H1 (cell line): ENCODE measurements at regions not wholly inside any gene's neighbourhood (a gene's known extent, or its start where the extent isn't known, plus 50 kb on each side); places are given as distances from the start of the nearest gene placed in this dataset.

Source experiments
- CTCF ChIA-PET: fragments of 300-600 bp; sonication (Branson Sonifier 250); formaldehyde crosslinking; loops from one replicate; lab custom pipeline; 2021; ENCODE audit not compliant: partially characterized antibody; lab: Charles Lee
- POLR2A ChIA-PET: fragments of 300-600 bp; sonication (Branson Sonifier 250); formaldehyde crosslinking; loops from one replicate; lab custom pipeline; 2021; ENCODE audit warnings: inconsistent platforms; ENCODE audit not compliant: partially characterized antibody; lab: Charles Lee
- DNase-seq, 2 experiments: peaks; one replicate each; pipeline versions ENCODE4 v3.0.0 to v3.0.0-alpha.2; 2010 to 2022; ENCODE audit warnings: low spot score in 2 of 2, low read depth in 1 of 2, mixed read lengths in 1 of 2
- FAIRE-seq: peaks from 2 replicates; lab custom pipeline; 2011; peaks lifted over from hg19 to GRCh38; lab: Jason Lieb, UNC
- H2AFZ ChIP-seq: 2 replicates; pipeline ENCODE4 v1.8.1; 2012; ENCODE audit warnings: low read length, inconsistent platforms
- H2AK5ac ChIP-seq: 2 replicates; pipeline ENCODE4 v1.6.1; 2013; ENCODE audit warnings: low read depth, low read length
- H2BK120ac ChIP-seq: replicated peaks from 2 replicates; pipeline ENCODE3; 2013; ENCODE audit warnings: low read depth, low read length, inconsistent platforms
- H2BK12ac ChIP-seq: 2 replicates; pipeline ENCODE4 v1.6.1; 2013; ENCODE audit warnings: low read depth, low read length
- H2BK15ac ChIP-seq: 2 replicates; pipeline ENCODE4 v1.6.1; 2013; ENCODE audit warnings: low read length
- H2BK20ac ChIP-seq: 2 replicates; pipeline ENCODE4 v1.6.1; 2013; ENCODE audit warnings: low read length
- H2BK5ac ChIP-seq: 2 replicates; pipeline ENCODE4 v1.6.1; 2013; ENCODE audit warnings: low read depth, low read length
- H3K14ac ChIP-seq: 2 replicates; pipeline ENCODE4 v1.6.1; 2013; ENCODE audit warnings: inconsistent platforms; ENCODE audit not compliant: insufficient read length
- H3K18ac ChIP-seq: 2 replicates; pipeline ENCODE4 v1.6.1; 2013; ENCODE audit warnings: low read length; ENCODE audit errors: extremely low read depth
- H3K23ac ChIP-seq: 2 replicates; pipeline ENCODE4 v1.6.1; 2013; ENCODE audit warnings: inconsistent platforms; ENCODE audit not compliant: insufficient read length
- H3K23me2 ChIP-seq: 2 replicates; pipeline ENCODE4 v1.6.1; 2013; ENCODE audit warnings: low read depth, low read length
- H3K27ac ChIP-seq: 2 replicates; pipeline ENCODE4 v1.6.1; 2011; ENCODE audit warnings: low read depth, low read length, inconsistent platforms
- H3K27me3 ChIP-seq, 4 experiments: replicated peaks in 1 of 4; 1 replicate in 1 of 4; 2 replicates in 3 of 4; pipeline versions ENCODE4 v1.6.1 to v1.8.1; 2011 to 2013; ENCODE audit warnings: low read length in 3 of 4, mild to moderate bottlenecking in 3 of 4, inconsistent platforms in 2 of 4, mixed read lengths in 2 of 4, moderate library complexity in 1 of 4; ENCODE audit not compliant: control insufficient read depth in 3 of 4, insufficient read depth in 3 of 4; ENCODE audit errors: extremely low read depth in 1 of 4
- H3K36me3 ChIP-seq, 4 experiments: 2 replicates each; pipeline versions ENCODE4 v1.6.1 to v1.8.1; 2011 to 2013; ENCODE audit warnings: mild to moderate bottlenecking in 4 of 4, low read length in 3 of 4, moderate library complexity in 2 of 4, control low read depth in 1 of 4, inconsistent platforms in 1 of 4; ENCODE audit not compliant: insufficient read depth in 4 of 4, control insufficient read depth in 2 of 4
- H3K4ac ChIP-seq: replicated peaks from 2 replicates; pipeline ENCODE3; 2013; ENCODE audit warnings: low read length, low read depth, mixed read lengths, inconsistent platforms; ENCODE audit not compliant: insufficient read length
- H3K4me1 ChIP-seq, 4 experiments: replicated peaks in 1 of 4; 1 replicate in 1 of 4; 2 replicates in 3 of 4; pipeline versions ENCODE4 v1.6.1 to v1.8.1; 2011 to 2013; ENCODE audit warnings: low read length in 3 of 4, inconsistent platforms in 2 of 4, mixed read lengths in 1 of 4; ENCODE audit not compliant: insufficient read depth in 4 of 4, control insufficient read depth in 3 of 4
- H3K4me2 ChIP-seq, 2 experiments: 2 replicates each; pipeline versions ENCODE4 v1.6.1 to v1.8.1; 2011 to 2013; ENCODE audit warnings: low read depth in 2 of 2, low read length in 2 of 2, control low read depth in 1 of 2, inconsistent platforms in 1 of 2, mild to moderate bottlenecking in 1 of 2; ENCODE audit not compliant: insufficient read depth in 1 of 2
- H3K4me3 ChIP-seq, 4 experiments: fragments of 200-600, 300-600 bp in 1 of 4; sonication (generic), shearing (Covaris generic), sonication (Bioruptor Twin) in 1 of 4; 2 replicates each; pipeline versions ENCODE4 v1.5.1 to v1.8.1; 2011 to 2016; ENCODE audit warnings: low read length in 4 of 4, low read depth in 3 of 4, control low read depth in 2 of 4, inconsistent platforms in 2 of 4, mild to moderate bottlenecking in 2 of 4, mixed read lengths in 1 of 4, moderate library complexity in 1 of 4; ENCODE audit not compliant: insufficient read depth in 2 of 4; ENCODE audit errors: extremely low read depth in 1 of 4
- H3K56ac ChIP-seq: replicated peaks from 2 replicates; pipeline ENCODE3; 2013; ENCODE audit warnings: low read depth, mild to moderate bottlenecking, mixed read lengths, low read length, inconsistent platforms; ENCODE audit not compliant: insufficient read length
- H3K79me1 ChIP-seq: 2 replicates; pipeline ENCODE4 v1.6.1; 2013; ENCODE audit warnings: low read depth, low read length, control low read depth
- H3K79me2 ChIP-seq, 2 experiments: 2 replicates each; pipeline versions ENCODE4 v1.6.1 to v1.8.1; 2012 to 2013; ENCODE audit warnings: low read length in 2 of 2, mild to moderate bottlenecking in 2 of 2, inconsistent platforms in 1 of 2; ENCODE audit not compliant: insufficient read depth in 2 of 2, control insufficient read depth in 1 of 2
- H3K9ac ChIP-seq, 4 experiments: replicated peaks in 1 of 4; 1 replicate in 1 of 4; 2 replicates in 3 of 4; pipeline versions ENCODE4 v1.6.1 to v1.8.1; 2011 to 2013; ENCODE audit warnings: low read depth in 3 of 4, low read length in 3 of 4, control low read depth in 2 of 4, mild to moderate bottlenecking in 2 of 4, moderate library complexity in 2 of 4, inconsistent platforms in 1 of 4; ENCODE audit errors: extremely low read depth in 1 of 4
- H3K9me3 ChIP-seq, 2 experiments: 2 replicates each; pipeline versions ENCODE4 v1.6.1 to v1.8.1; 2012 to 2013; ENCODE audit warnings: mild to moderate bottlenecking in 2 of 2, moderate library complexity in 2 of 2, control low read depth in 1 of 2, inconsistent platforms in 1 of 2, low read depth in 1 of 2, low read length in 1 of 2, mixed read lengths in 1 of 2; ENCODE audit not compliant: insufficient read depth in 2 of 2
- H4K20me1 ChIP-seq, 2 experiments: replicated peaks in 1 of 2; 2 replicates each; pipeline versions ENCODE3 to v1.8.1; 2011 to 2013; ENCODE audit warnings: inconsistent platforms in 2 of 2, low read length in 2 of 2, mild to moderate bottlenecking in 1 of 2; ENCODE audit not compliant: insufficient read depth in 2 of 2, control insufficient read depth in 1 of 2
- H4K5ac ChIP-seq: 2 replicates; pipeline ENCODE4 v1.6.1; 2013; ENCODE audit warnings: low read length, low read depth, mixed read lengths, inconsistent platforms; ENCODE audit not compliant: insufficient read length
- H4K8ac ChIP-seq: 2 replicates; pipeline ENCODE4 v1.8.0; 2013; ENCODE audit warnings: mild to moderate bottlenecking, moderate library complexity, low read length, inconsistent platforms; ENCODE audit not compliant: insufficient read depth; ENCODE audit errors: extremely low read depth
- H4K91ac ChIP-seq: replicated peaks from 2 replicates; pipeline ENCODE3; 2013; ENCODE audit warnings: low read length, mixed read lengths, inconsistent platforms; ENCODE audit not compliant: insufficient read length
- NANOG ChIP-seq: IDR thresholded peaks from 2 replicates; pipeline ENCODE4 v1.6.1; 2011; ENCODE audit warnings: low read length, low read depth, mild to moderate bottlenecking, inconsistent platforms; ENCODE audit not compliant: insufficient read depth, poor library complexity, severe bottlenecking
- ZNF274 ChIP-seq: IDR thresholded peaks from 2 replicates; pipeline ENCODE4 v1.7.0; 2012; ENCODE audit warnings: low read length, borderline replicate concordance; ENCODE audit errors: extremely low read depth
- WGBS, 2 experiments: shearing (Covaris generic) in 1 of 2; methylation state at CpG; one replicate each; pipeline versions ENCODE4 v1.1.6 to v1.1.7; 2013 to 2015; ENCODE audit warnings: low lambda C conversion rate in 2 of 2, mixed read lengths in 2 of 2, inconsistent platforms in 1 of 2, low coverage in 1 of 2, missing lambda C conversion rate in 1 of 2; ENCODE audit not compliant: insufficient replicate concordance in 2 of 2, insufficient coverage in 1 of 2, insufficient read length in 1 of 2; ENCODE audit errors: extremely low coverage in 1 of 2, missing lambda C conversion rate in 1 of 2; 5-methylcytosine and 5-hydroxymethylcytosine counted together

DNA sequence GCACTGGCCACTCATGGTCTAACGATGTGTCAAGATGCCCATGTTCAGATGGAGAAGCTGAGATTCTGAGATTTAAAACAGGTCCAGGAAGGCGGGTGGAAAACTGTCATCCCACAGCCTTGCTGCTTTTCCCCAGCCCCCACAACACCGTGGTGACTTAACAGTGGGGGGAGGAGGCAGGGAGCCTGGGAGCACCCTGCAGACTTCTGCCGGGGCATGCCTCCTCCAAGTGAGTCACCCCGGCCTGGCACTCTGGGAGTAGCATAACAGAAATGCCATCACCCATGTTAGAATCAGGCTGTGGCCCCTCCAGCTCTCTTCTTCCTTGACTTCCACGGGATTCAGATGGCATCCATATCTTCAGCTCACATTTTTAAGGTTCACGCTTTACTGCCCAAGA lies 164.8 kb downstream of the CBLN1 start:
- Histone ChIP-seq H4K91ac (no peak overlapping the region), H2AFZ (no peak overlapping the region), H4K20me1 (no peaks in the 10 kb centered on the region), H3K4me3 (no peak overlapping the region), H3K36me3 (no peaks in the 10 kb centered on the region), H2AK5ac (no peak overlapping the region), H3K56ac (no peak overlapping the region), H3K27ac (no peak overlapping the region), H3K9ac (no peak overlapping the region), H3K14ac (no peak overlapping the region), H3K9me3 (no peaks in the 10 kb centered on the region), H2BK15ac (no peak overlapping the region), H3K27me3 (0 out of 7 replicates have a peak, but pooled peaks cover 0 to 2% (median 0%) of the 10 kb centered on the region in 4 experiments), H3K79me2 (no peaks in the 10 kb centered on the region), H3K23ac (no peak overlapping the region), H3K4me2 (no peak overlapping the region), H3K18ac (no peak overlapping the region), H2BK20ac (no peak overlapping the region), H3K4me1 (peaks cover 0 to 8% (median 1%) of the 10 kb centered on the region in 4 experiments; a peak in 3 of 7 replicates), H4K8ac (no peak overlapping the region), H4K5ac (no peak overlapping the region), H2BK12ac (no peak overlapping the region; the same call in 1 of the 2 replicates), H2BK120ac (no peak overlapping the region), H2BK5ac (no peak overlapping the region), H3K79me1 (no peaks in the 10 kb centered on the region), H3K23me2 (peaks cover 2% of the 10 kb centered on the region; the same call in 1 of the 2 replicates), H3K4ac (no peak overlapping the region)
- WGBS, 2 experiments: 88% methylated on average over 7 of the region's 7 CpGs; no CpG with 5 or more reads in 1 of the 2 experiments
- CTCF ChIA-PET: interaction anchor here (0.6 to 3.0 kb wide), 5 partner anchors 10 to 233 kb away, joined by 5 to 9 read pairs (median 6); no protein-coding TSS in a partner anchor
- TF ChIP-seq NANOG (no peak), ZNF274 (no peak)
- DNase-seq (no peak), FAIRE-seq (no peak)
- POLR2A ChIA-PET: no interaction called here
